ENCODE measurements at regions not wholly inside any gene's neighbourhood (a gene's known extent, or its start where the extent isn't known, plus 50 kb on each side); places are given as distances from the start of the nearest gene placed in this dataset.

GRCh38 chr14:104421401-104421821 is 158.2 kb upstream of the C14orf180 start:
- no peak for TF ChIP-seq CTCF (IDR thresholded peaks at IDR 0.05)
- no peak for TF ChIP-seq POLR2A (IDR thresholded peaks at IDR 0.05)

Measured in adrenal gland (tissue), 5 donors.